ENCODE measurements at regions not wholly inside any gene's neighbourhood (a gene's known extent, or its start where the extent isn't known, plus 50 kb on each side); places are given as distances from the start of the nearest gene placed in this dataset.

DNA sequence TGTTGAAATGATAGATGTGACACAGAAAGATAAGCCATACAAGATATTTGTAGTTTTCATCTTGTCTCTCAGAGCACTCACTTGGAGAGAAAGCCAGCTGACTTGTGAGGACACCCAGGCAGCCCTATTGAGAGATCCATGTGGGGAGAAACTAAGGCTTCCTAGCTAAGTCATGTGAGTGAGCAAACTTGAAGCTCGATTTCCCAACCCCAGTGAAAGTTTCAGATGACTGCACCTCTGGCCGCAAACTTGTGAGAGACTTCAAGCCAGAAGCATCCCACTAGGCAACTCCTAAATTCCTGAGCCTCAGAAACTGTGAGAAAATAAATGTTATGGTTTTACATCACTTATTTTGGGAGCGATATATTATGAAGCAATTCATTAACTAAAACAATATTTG lies 832.3 kb downstream of the LTN1 start:
- peaks cover 0 to 3% (median 0%) of the 10 kb centered on the region in 5 donors for H3K4me1 ChIP-seq (ENCODE audit: control insufficient read depth in 5 of 5, insufficient read depth in 5 of 5, low read length in 5 of 5)
- ATAC-seq (ENCODE audit: insufficient read depth, low FRiP score): no peak

GRCh38 chr21:28159396-28159795 lies 833.3 kb downstream of the LTN1 start:
- Histone ChIP-seq H3K27ac (ENCODE audit: low read depth in 1 of 2, low read length in 1 of 2) (no peak overlapping the region), H3K4me1 (ENCODE audit: control insufficient read depth in 5 of 5, insufficient read depth in 5 of 5, low read length in 5 of 5) (peaks cover 0 to 3% (median 0%) of the 10 kb centered on the region in 5 donors), H3K4me3 (no peak overlapping the region), H3K36me3 (ENCODE audit: control insufficient read depth in 4 of 4, insufficient read depth in 4 of 4, low read length in 4 of 4) (no peaks in the 10 kb centered on the region), H3K9me3 (ENCODE audit: control insufficient read depth in 4 of 4, insufficient read depth in 3 of 4, low read length in 3 of 4) (no peaks in the 10 kb centered on the region), H3K9ac (ENCODE audit: insufficient read depth in 1 of 2, low read length in 2 of 2) (no peak overlapping the region), H3K27me3 (ENCODE audit: control insufficient read depth in 3 of 3, insufficient read depth in 3 of 3, low read length in 2 of 3) (no peaks in the 10 kb centered on the region)
- WGBS, 2 donors: 53 to 55% methylated on average over 3 of the region's 3 CpGs
- TF ChIP-seq, protein P1, sequence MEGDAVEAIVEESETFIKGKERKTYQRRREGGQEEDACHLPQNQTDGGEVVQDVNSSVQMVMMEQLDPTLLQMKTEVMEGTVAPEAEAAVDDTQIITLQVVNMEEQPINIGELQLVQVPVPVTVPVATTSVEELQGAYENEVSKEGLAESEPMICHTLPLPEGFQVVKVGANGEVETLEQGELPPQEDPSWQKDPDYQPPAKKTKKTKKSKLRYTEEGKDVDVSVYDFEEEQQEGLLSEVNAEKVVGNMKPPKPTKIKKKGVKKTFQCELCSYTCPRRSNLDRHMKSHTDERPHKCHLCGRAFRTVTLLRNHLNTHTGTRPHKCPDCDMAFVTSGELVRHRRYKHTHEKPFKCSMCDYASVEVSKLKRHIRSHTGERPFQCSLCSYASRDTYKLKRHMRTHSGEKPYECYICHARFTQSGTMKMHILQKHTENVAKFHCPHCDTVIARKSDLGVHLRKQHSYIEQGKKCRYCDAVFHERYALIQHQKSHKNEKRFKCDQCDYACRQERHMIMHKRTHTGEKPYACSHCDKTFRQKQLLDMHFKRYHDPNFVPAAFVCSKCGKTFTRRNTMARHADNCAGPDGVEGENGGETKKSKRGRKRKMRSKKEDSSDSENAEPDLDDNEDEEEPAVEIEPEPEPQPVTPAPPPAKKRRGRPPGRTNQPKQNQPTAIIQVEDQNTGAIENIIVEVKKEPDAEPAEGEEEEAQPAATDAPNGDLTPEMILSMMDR (IDR thresholded peaks at IDR 0.05; ENCODE audit: control extremely low read depth, extremely low read depth): no peak
- ATAC-seq (ENCODE audit: insufficient read depth, low FRiP score) (no peak), DNase-seq (no peak)

More for the DNA sequence above, 832.3 kb downstream of the LTN1 start:
- no peak for DNase-seq
- WGBS, 2 donors: 86 to 90% methylated on average over 3 of the region's 3 CpGs
- no peak overlapping the region for H3K4me3 ChIP-seq
- H3K9ac ChIP-seq (ENCODE audit: insufficient read depth in 1 of 2, low read length in 2 of 2): no peak overlapping the region
- no peaks in the 10 kb centered on the region for H3K36me3 ChIP-seq (ENCODE audit: control insufficient read depth in 4 of 4, insufficient read depth in 4 of 4, low read length in 4 of 4)
- no peak overlapping the region for H3K27ac ChIP-seq (ENCODE audit: low read depth in 1 of 2, low read length in 1 of 2)
- H3K27me3 ChIP-seq (ENCODE audit: control insufficient read depth in 3 of 3, insufficient read depth in 3 of 3, low read length in 2 of 3): no peaks in the 10 kb centered on the region
- no peaks in the 10 kb centered on the region for H3K9me3 ChIP-seq (ENCODE audit: control insufficient read depth in 4 of 4, insufficient read depth in 3 of 4, low read length in 3 of 4)
- TF ChIP-seq, protein P1 (IDR thresholded peaks at IDR 0.05; ENCODE audit: control extremely low read depth, extremely low read depth): no peak

DNA sequence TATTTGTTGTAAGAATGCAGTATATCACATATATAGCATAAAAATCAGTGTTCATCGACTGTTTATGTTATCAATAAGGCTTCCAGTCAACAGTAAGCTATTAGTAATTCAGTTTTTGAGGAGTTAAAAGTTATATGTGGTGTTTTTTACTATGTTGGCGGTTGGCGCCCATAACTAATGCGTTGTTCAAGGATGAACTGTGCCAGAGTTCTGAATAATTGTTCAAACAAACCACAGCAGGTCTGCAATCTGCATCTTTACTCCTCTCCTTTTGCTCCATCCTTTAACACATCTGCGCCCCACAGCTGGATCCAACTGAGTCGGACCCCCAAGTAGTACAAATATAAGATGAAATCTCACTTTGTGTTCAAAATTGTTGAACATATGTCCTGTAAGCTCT lies 836.1 kb downstream of the LTN1 start:
- WGBS, 2 donors: 91% methylated on average over 6 of the region's 6 CpGs

More for the DNA sequence above, 836.1 kb downstream of the LTN1 start:
- DNase-seq (no peak), ATAC-seq (ENCODE audit: insufficient read depth, low FRiP score) (no peak)
- H3K27me3 ChIP-seq (ENCODE audit: control insufficient read depth in 3 of 3, insufficient read depth in 3 of 3, low read length in 2 of 3): no peaks in the 10 kb centered on the region
- H3K4me3 ChIP-seq: no peak overlapping the region
- TF ChIP-seq, protein P1 (IDR thresholded peaks at IDR 0.05; ENCODE audit: control extremely low read depth, extremely low read depth): no peak
- H3K27ac ChIP-seq (ENCODE audit: low read depth in 1 of 2, low read length in 1 of 2): no peak overlapping the region
- H3K36me3 ChIP-seq (ENCODE audit: control insufficient read depth in 4 of 4, insufficient read depth in 4 of 4, low read length in 4 of 4): no peaks in the 10 kb centered on the region
- peaks cover 0 to 3% (median 0%) of the 10 kb centered on the region in 5 donors for H3K4me1 ChIP-seq (ENCODE audit: control insufficient read depth in 5 of 5, insufficient read depth in 5 of 5, low read length in 5 of 5)
- no peaks in the 10 kb centered on the region for H3K9me3 ChIP-seq (ENCODE audit: control insufficient read depth in 4 of 4, insufficient read depth in 3 of 4, low read length in 3 of 4)
- H3K9ac ChIP-seq (ENCODE audit: insufficient read depth in 1 of 2, low read length in 2 of 2): no peak overlapping the region

Data from lung (tissue), 11 donors.